LNCAP (cell line): ENCODE measurements at regions not wholly inside any gene's neighbourhood (a gene's known extent, or its start where the extent isn't known, plus 50 kb on each side); places are given as distances from the start of the nearest gene placed in this dataset.
A peak's percentile ranks its signal among the peaks of the same experiment; 100 is the strongest.

Source experiments
- CTCF ChIP-seq: fragments of 450-650 bp; IDR thresholded peaks from 2 replicates; pipeline ENCODE4 v1.5.1; 2017; ENCODE audit warnings: mild to moderate bottlenecking

- TF ChIP-seq CTCF: no peak
These were observed 87.1 kb upstream of the SLITRK3 start for GRCh38 chr3:165283328-165283727.

GRCh38 chr3:165279471-165279870 lies 83.3 kb upstream of the SLITRK3 start:
- no peak for TF ChIP-seq CTCF

GRCh38 chr3:165273411-165273810 lies 77.2 kb upstream of the SLITRK3 start:
- TF ChIP-seq CTCF: no peak

- TF ChIP-seq CTCF: no peak
These were observed 63.5 kb upstream of the SLITRK3 start for GRCh38 chr3:165259541-165260193.

GRCh38 chr3:165256554-165257065 lies 60.4 kb upstream of the SLITRK3 start:
- peak; percentile 50; the same call in 1 of the 2 replicates for TF ChIP-seq CTCF

- TF ChIP-seq CTCF: peak; percentile 63
These were observed 58.6 kb upstream of the SLITRK3 start for GRCh38 chr3:165254812-165255211.
